HUES64 (cell line): ENCODE measurements at regions not wholly inside any gene's neighbourhood (a gene's known extent, or its start where the extent isn't known, plus 50 kb on each side); places are given as distances from the start of the nearest gene placed in this dataset.
"Not testable (repeated sequence)": the region's sequence is repeated elsewhere in the genome, so short reads cannot be mapped to it uniquely, and the experiment has no call there.

Source experiments
- H3K27ac ChIP-seq: 2 replicates; pipeline ENCODE4 v1.7.0; 2013; ENCODE audit warnings: low read depth, low read length, inconsistent platforms
- H3K27me3 ChIP-seq: 2 replicates; pipeline ENCODE4 v1.6.1; 2013; ENCODE audit warnings: mild to moderate bottlenecking, low read length; ENCODE audit not compliant: insufficient read depth
- H3K36me3 ChIP-seq: 2 replicates; pipeline ENCODE4 v1.6.1; 2013; ENCODE audit warnings: mild to moderate bottlenecking, low read length; ENCODE audit not compliant: insufficient read depth
- H3K4me1 ChIP-seq: 2 replicates; pipeline ENCODE4 v1.6.1; 2013; ENCODE audit warnings: mild to moderate bottlenecking, low read length, moderate library complexity; ENCODE audit not compliant: insufficient read depth
- H3K4me3 ChIP-seq: 2 replicates; pipeline ENCODE4 v1.5.1; 2013; ENCODE audit warnings: mild to moderate bottlenecking, low read length, moderate library complexity
- H3K9ac ChIP-seq: 2 replicates; pipeline ENCODE4 v1.6.1; 2013; ENCODE audit warnings: mild to moderate bottlenecking, low read depth, low read length
- H3K9me3 ChIP-seq: 2 replicates; pipeline ENCODE4 v1.6.1; 2013; ENCODE audit warnings: low read depth, low read length; ENCODE audit not compliant: insufficient read depth
- WGBS: fragments of 150-250, 120-280 bp; methylation state at CpG from one replicate; pipeline ENCODE4 v1.1.7; 2013; ENCODE audit warnings: missing lambda C conversion rate; 5-methylcytosine and 5-hydroxymethylcytosine counted together

DNA sequence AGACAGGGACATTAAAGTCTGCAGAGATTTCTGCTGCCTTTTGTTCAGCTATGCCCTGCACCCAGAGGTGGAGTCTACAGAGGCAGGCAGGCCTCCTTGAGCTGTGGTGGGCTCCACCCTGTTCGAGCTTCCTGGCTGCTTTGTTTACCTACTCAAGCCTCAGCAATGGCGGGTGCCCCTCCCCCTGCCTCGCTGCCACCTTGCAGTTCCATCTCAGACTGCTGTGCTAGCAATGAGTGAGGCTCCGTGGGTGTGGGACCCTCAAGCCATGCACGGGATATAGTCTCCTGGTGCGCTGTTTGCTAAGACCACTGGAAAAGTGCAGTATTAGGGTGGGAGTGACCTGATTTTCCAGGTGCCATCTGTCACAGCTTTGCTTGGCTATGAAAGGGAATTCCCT lies 125.4 kb upstream of the FOXG1 start:
- not testable (repeated sequence) for H3K27ac ChIP-seq, H3K9me3 ChIP-seq, H3K27me3 ChIP-seq, H3K9ac ChIP-seq, H3K36me3 ChIP-seq, H3K4me3 ChIP-seq, H3K4me1 ChIP-seq
- 89% methylated on average over 6 of the region's 6 CpGs for WGBS

DNA sequence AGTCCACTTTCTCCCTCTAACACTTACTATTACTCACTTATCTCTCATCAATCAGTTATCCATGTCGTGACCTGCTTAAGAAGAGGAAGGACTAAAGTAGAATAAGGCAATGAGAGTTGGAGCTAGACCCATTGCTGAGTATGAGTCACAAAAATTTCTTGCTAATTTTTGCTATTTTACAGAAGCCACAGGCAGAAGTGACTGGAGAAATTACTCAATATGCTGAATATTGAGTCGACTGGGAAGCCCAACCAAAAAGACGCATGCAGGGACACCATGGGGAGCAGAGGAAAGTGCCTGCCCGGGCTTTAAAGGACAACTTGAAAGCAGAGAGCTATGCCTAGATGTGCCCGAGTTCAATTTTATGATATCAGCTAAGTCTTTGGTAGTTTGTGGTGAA lies 115.4 kb upstream of the FOXG1 start:
- WGBS, result 63% methylated on average over 5 of the region's 5 CpGs
- Histone ChIP-seq H3K9me3 (no peaks in the 10 kb centered on the region), H3K27ac (no peak overlapping the region), H3K27me3 (no peaks in the 10 kb centered on the region), H3K4me3 (no peak overlapping the region), H3K4me1 (peaks cover 20% of the 10 kb centered on the region), H3K9ac (no peak overlapping the region), H3K36me3 (no peaks in the 10 kb centered on the region)

DNA sequence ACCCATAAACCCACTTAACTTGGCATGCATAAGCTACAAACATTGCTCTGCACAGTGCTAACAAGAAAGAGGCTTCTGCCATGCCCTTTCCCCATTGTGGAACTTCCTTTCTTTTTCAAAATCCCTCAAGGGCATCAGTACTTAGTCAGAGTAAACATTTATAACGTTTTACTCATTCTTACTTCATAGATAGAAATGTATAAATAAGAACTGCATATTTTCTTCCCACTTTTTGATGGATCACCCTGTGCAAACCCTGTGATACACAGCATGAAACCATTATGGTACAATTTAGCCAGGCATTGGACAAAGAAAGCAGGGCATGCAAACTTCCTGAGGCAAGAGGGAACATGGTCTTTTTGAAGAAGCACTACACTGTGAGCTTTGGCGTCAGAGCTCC lies 113.8 kb upstream of the FOXG1 start:
- H3K27me3 ChIP-seq, result no peaks in the 10 kb centered on the region
- no peak overlapping the region for H3K4me3 ChIP-seq
- H3K27ac ChIP-seq, result no peak overlapping the region
- H3K9ac ChIP-seq, result no peak overlapping the region
- peaks cover 20% of the 10 kb centered on the region for H3K4me1 ChIP-seq
- no peaks in the 10 kb centered on the region for H3K9me3 ChIP-seq
- 39% methylated on average over 2 of the region's 2 CpGs for WGBS
- H3K36me3 ChIP-seq, result no peaks in the 10 kb centered on the region

DNA sequence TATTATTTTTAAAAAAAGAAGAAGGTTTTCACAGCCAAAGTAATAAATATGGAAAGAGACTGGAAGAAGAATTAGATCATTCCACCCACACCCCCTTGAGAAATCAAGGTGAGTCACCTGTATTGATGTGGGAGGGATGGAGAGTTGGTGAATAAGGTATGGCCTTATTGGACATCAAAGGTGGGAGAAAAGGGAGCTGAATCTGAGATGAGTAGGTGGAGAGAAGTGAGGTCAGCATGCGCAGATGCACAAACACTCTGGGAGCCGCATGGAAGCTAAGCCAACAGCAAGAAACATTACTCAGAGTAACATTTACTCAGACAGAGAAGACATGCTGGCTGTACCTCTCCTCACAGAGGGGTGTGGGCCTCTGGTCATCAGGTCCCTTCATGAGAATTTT lies 113.1 kb upstream of the FOXG1 start:
- Histone ChIP-seq H3K4me1 (peaks cover 20% of the 10 kb centered on the region), H3K9me3 (no peaks in the 10 kb centered on the region), H3K9ac (no peak overlapping the region), H3K36me3 (no peaks in the 10 kb centered on the region), H3K27me3 (no peaks in the 10 kb centered on the region), H3K27ac (no peak overlapping the region), H3K4me3 (no peak overlapping the region)
- 88% methylated on average over 2 of the region's 2 CpGs for WGBS

DNA sequence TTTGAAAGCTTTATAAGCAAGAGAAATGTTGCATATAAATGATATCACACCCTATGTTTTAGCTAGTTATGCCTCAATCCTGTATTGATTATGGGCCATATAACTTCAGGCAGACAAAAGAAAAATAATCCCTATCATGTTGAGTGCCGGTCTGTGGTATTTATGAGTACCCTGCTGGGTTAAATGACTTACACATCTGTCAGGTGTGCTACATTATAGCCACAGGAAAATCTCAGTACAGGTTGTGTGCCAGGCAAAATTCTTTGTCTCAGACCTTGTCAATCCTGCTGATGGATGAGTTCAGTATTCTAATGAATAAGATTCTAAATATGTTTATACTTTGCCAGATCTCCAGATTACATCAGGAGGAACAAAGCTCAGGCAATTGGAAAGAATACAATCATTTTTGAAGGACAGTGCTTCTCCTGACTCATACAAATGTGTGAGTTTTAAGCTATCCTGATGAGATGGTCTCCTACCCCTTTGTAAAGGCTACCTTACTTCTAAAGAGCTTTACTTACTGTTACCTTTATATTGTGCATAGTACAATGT lies 109.8 kb upstream of the FOXG1 start:
- H3K9me3 ChIP-seq, result no peaks in the 10 kb centered on the region
- H3K27me3 ChIP-seq, result no peaks in the 10 kb centered on the region
- H3K36me3 ChIP-seq, result no peaks in the 10 kb centered on the region
- WGBS, result 94% methylated on average over 1 of the region's 1 CpG
- no peak overlapping the region for H3K4me3 ChIP-seq
- H3K4me1 ChIP-seq, result peaks cover 28% of the 10 kb centered on the region
- no peak overlapping the region for H3K27ac ChIP-seq
- no peak overlapping the region for H3K9ac ChIP-seq

DNA sequence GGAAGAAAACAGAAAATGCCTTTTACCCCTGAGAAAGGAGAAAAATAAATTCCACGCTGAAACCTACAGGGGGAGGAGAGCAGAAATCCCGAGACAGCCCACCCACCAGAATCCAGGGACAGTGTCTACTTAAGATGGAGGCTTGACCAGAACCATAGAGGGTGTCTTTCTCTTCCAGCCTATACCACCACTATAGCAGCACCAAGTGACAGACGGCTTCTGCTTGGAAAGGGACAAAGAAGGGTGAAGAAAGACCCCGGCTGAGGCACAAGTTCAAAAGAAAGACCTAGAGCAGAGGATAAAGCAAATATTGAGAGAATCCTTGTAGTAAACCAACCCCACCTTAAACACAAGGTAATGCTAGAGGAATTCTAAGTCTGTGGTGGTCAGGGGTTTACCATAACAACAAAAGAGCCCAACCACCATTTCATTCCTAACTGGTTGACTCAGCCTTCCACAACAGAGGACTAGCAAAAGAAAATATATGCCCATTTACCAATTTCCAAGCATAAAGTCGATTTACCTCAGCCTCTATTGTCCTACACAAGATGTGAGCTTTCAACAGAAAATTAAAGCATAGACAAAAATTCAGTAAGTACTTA lies 105.3 kb upstream of the FOXG1 start:
- Histone ChIP-seq H3K9me3 (no peaks in the 10 kb centered on the region), H3K36me3 (no peaks in the 10 kb centered on the region), H3K4me1 (peaks cover 24% of the 10 kb centered on the region), H3K4me3 (peak overlapping the region; percentile 21), H3K27me3 (no peaks in the 10 kb centered on the region), H3K9ac (peak overlapping the region; percentile 70), H3K27ac (peak overlapping the region; percentile 95)
- WGBS, result 7% methylated on average over 2 of the region's 5 CpGs

DNA sequence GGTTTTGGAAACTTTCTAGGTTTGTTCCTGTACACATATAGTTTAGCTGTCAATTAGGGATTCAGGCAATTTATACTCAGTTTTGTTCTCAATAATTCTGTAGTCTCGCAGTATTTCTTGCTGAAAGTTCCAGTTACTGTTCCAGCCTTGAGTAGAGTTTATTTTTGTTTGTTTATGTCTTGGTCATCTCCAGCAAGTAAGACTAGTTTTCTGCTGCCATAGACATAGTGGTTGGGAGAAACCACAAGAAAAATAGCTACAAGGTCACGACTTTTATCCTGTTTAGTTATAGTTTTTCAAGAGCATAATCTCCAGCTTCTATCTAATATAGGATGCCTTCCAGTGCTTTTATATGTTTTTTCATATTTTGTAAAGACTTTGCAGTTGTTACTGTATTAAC lies 99.6 kb upstream of the FOXG1 start:
- Histone ChIP-seq H3K27ac (no peak overlapping the region), H3K4me3 (no peak overlapping the region), H3K4me1 (peaks cover 4% of the 10 kb centered on the region), H3K36me3 (no peaks in the 10 kb centered on the region), H3K9me3 (no peaks in the 10 kb centered on the region), H3K9ac (no peak overlapping the region), H3K27me3 (no peaks in the 10 kb centered on the region)
- 100% methylated on average over 2 of the region's 2 CpGs for WGBS

DNA sequence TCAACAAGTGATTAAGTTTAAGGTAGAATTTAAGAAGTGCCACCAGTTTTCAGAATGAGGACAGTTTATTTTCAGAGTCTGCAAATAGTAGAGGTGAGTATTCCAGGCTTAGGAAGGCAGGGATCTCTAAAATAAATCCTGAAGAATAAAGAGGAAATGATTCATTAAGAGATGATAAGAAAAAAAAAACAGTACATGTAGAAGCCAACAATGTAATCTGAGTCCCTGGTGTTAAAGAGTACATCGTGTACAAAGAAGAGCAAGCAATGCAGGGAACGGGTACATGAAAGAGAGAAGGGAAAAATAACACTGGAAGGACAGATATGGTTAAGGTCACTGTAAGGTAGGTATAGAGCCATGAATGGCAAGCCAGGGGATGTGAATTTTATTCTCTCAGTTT lies 95.2 kb upstream of the FOXG1 start:
- no peak overlapping the region for H3K9ac ChIP-seq
- no peaks in the 10 kb centered on the region for H3K36me3 ChIP-seq
- 0 out of 2 replicates have a peak, but pooled peaks cover 5% of the 10 kb centered on the region for H3K4me1 ChIP-seq
- no peak overlapping the region for H3K27ac ChIP-seq
- H3K27me3 ChIP-seq, result no peaks in the 10 kb centered on the region
- H3K9me3 ChIP-seq, result no peaks in the 10 kb centered on the region
- 86% methylated on average over 2 of the region's 2 CpGs for WGBS
- H3K4me3 ChIP-seq, result no peak overlapping the region

DNA sequence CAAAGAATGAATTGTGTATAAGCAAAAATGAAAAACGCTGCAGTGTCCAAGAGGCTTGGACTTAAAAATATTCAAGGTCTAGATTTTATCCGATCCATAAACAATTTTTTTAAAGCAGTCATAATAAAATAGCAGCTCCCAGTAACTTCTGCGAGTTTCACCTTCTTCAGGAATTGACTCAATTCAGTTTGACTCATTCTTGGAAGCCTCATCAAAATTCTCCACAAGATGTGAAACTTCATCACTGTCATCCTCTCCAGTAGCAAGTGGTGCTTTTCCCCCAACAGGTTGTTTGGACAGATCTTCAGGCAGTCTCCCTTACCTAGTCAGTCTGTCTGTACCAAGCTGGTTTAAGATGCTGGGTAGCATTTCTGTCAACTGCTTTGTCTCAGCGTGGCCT lies 93.5 kb upstream of the FOXG1 start:
- WGBS, result 92% methylated on average over 4 of the region's 4 CpGs

DNA sequence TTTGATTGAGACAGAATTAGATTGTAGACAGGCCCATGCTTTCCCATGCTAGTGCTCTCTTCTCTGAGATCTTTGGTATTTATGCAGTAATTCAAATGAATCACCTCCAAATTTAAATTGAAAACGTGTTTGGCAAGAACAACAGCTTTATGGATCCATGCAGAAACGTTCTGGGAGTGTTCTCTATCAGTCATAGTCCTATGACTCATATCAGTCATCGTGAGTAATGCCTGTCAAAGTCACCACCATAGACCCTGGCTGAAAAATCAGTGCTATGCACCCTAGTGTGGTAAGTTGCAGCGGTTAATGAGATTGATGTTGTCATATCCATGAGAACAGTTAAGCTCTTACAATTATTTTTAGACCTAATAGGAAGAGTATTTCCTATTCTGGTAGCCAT lies 90.1 kb upstream of the FOXG1 start:
- Histone ChIP-seq H3K4me3 (no peak overlapping the region), H3K4me1 (0 out of 2 replicates have a peak, but pooled peaks cover 6% of the 10 kb centered on the region), H3K27ac (no peak overlapping the region), H3K9me3 (no peaks in the 10 kb centered on the region), H3K36me3 (no peaks in the 10 kb centered on the region), H3K9ac (no peak overlapping the region), H3K27me3 (no peaks in the 10 kb centered on the region)
- WGBS, result 54% methylated on average over 4 of the region's 4 CpGs

More for the DNA sequence above, 93.5 kb upstream of the FOXG1 start:
- Histone ChIP-seq H3K9me3 (no peaks in the 10 kb centered on the region), H3K4me1 (0 out of 2 replicates have a peak, but pooled peaks cover 6% of the 10 kb centered on the region), H3K36me3 (no peaks in the 10 kb centered on the region), H3K27ac (no peak overlapping the region), H3K4me3 (no peak overlapping the region), H3K27me3 (no peaks in the 10 kb centered on the region), H3K9ac (no peak overlapping the region)

DNA sequence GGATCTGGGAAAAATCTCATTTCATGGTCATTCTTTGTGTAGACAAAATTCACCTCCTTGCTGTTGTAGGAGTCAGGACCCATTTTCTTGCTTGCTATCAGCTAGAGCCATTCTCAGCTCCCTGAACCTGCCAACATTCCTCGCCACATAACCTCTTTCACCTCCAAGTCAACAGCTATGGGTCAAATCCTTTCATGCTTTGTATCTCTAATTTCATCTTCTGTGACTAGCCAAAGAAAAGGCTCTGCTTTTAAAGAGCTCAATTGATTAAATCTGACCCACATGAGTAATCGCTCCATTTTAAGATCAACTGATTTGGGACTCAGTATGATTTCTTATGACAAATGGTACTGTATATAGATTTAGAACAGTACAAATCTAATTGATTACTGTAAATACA lies 89.2 kb upstream of the FOXG1 start:
- WGBS, result 91% methylated on average over 2 of the region's 2 CpGs
- Histone ChIP-seq H3K9me3 (no peaks in the 10 kb centered on the region), H3K36me3 (no peaks in the 10 kb centered on the region), H3K27ac (no peak overlapping the region), H3K9ac (no peak overlapping the region), H3K27me3 (no peaks in the 10 kb centered on the region), H3K4me1 (0 out of 2 replicates have a peak, but pooled peaks cover 6% of the 10 kb centered on the region), H3K4me3 (no peak overlapping the region)

DNA sequence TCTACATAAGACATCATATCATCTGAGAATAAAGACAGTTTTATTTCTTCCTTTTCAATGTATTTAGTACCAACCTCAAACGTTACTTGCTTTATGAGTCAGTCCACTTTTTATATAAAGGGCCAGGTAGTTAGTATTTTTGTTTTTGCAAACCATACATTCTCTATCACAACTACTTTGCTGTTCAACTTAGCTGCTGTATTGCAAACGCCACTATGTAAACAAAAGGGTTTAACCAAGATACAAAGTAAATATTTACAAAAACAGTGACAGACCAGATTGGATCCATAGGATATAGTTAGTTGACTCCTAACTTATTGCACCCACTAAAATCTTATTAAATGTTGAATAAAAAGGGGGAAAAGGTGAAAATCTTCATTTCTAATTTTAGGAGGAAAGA lies 87.7 kb upstream of the FOXG1 start:
- Histone ChIP-seq H3K27me3 (no peaks in the 10 kb centered on the region), H3K9me3 (no peaks in the 10 kb centered on the region), H3K9ac (no peak overlapping the region), H3K36me3 (no peaks in the 10 kb centered on the region), H3K4me1 (0 out of 2 replicates have a peak, but pooled peaks cover 6% of the 10 kb centered on the region), H3K27ac (no peak overlapping the region), H3K4me3 (no peak overlapping the region)
- 71% methylated on average over 1 of the region's 2 CpGs for WGBS
